HUDEP-2 (cell line): ENCODE measurements at regions not wholly inside any gene's neighbourhood (a gene's known extent, or its start where the extent isn't known, plus 50 kb on each side); places are given as distances from the start of the nearest gene placed in this dataset.

Experiments
- DNase-seq, 76 experiments: peaks; one replicate each; lab custom pipeline; 2025; ENCODE audit not compliant: unreplicated experiment in 76 of 76; lab: John Stamatoyannopoulos, UW

- DNase-seq, result no peak
Measured at GRCh38 chr15:96268442-96269204, 61.9 kb upstream of the NR2F2 start.

GRCh38 chr15:96270581-96271172 is 59.8 kb upstream of the NR2F2 start:
- no peak for DNase-seq

- DNase-seq, result no peak
Measured at GRCh38 chr15:96272427-96272826, 58.1 kb upstream of the NR2F2 start.

- DNase-seq, result peak in 10 of 76 experiments; percentile 37 to 97 (median 80)
Measured at GRCh38 chr15:96273317-96274086, 57.0 kb upstream of the NR2F2 start.

GRCh38 chr15:96274087-96274440 is 56.4 kb upstream of the NR2F2 start:
- DNase-seq, result no peak

- no peak for DNase-seq
Measured at GRCh38 chr15:96274698-96275097, 55.8 kb upstream of the NR2F2 start.

GRCh38 chr15:96276438-96277210 is 53.9 kb upstream of the NR2F2 start:
- DNase-seq, result no peak
